ENCODE measurements at regions not wholly inside any gene's neighbourhood (a gene's known extent, or its start where the extent isn't known, plus 50 kb on each side); places are given as distances from the start of the nearest gene placed in this dataset.

DNA sequence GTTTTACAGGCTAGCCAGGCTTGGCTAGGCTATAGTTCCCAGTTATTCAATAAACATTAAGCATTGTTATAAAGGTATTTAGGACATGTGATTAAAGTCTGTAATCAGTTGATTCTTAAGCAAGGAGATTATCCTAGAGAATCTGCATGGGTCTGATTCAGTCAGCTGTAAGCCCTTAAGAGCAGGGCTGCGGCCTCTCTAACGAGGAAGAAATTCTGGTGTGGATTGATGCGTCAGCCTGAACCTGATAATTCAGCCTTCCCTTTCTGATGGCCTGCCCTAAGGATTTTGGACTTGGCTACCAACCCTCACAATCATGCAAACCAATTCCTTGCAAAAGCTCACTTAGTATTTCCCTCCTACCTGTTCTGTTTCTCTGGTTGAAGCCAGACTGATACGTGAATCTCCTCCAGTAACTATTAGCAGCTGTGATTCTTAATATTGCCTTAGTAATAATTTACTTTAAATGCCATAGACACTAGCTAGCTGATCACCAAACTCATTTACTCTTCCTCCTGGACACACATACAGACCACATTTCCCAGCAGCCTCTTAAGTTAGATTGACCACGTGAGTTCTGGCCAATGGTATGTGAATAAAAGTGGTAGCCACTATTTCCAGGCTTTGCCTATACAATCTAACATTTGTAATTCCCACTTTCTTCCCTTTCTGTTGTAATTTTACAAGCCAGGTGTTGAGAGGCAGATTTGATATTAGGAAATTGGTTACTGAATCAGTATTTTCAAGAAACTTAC, 678.0 kb upstream of the INTU start:
- in situ Hi-C loops (cut with HindIII; ENCODE audit: low pct_unique_long_range_greater_than_20kb, low sequenced_read_pairs) = no loop called here

DNA sequence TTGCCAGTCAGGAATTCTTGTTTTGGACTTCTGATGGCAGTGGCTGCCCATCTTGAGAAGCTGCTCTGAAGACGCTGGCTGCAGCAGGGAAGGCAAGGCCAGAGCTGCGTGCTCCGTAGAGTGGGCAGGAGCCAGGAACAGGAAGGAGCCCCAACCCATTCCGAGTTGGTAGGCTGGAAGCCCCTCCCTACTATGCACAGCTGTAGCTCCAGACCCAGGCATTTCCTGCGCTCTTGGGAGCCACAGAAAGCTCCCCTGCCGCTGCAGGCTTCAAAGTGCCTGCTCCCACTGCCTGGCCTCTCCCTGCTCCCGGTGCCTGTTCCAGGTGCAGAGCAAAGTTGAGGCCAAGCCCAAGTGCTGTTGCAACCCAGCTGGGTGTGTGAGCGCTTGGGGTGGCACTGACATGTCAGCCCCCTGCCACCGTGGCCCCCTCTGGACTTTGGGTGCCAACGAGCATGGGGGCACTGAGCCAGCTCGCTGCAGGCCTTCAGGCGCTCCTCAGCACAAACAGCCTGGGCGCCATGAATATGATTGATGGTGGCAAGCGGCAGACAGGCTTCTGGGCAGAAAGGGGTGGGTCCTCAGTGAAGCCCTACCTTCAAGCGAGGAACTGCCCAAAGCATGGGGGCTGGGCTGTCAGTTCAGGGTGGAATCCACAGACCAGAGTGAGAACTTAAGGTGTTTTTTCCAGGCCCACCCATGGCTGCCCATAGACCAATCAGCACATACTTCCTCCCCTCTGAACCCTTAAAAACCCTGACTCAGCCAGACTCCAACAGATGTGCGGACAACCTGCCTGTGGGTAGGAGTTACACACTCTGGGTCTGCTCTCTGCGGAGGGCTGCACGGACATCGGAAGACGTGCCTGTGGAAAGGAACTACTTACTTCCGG, 677.2 kb upstream of the INTU start:
- in situ Hi-C loops (cut with HindIII; ENCODE audit: low pct_unique_long_range_greater_than_20kb, low sequenced_read_pairs) = no loop called here
- DNase-seq (ENCODE audit: low read depth in 1 of 2, low spot score in 1 of 2) = no peak
- TF ChIP-seq JUND (IDR thresholded peaks at IDR 0.05; ENCODE audit: low read depth) = no peak

More for the DNA sequence above, 678.0 kb upstream of the INTU start:
- TF ChIP-seq JUND (IDR thresholded peaks at IDR 0.05; ENCODE audit: low read depth) = no peak
- no peak for DNase-seq (ENCODE audit: low read depth in 1 of 2, low spot score in 1 of 2)

DNA sequence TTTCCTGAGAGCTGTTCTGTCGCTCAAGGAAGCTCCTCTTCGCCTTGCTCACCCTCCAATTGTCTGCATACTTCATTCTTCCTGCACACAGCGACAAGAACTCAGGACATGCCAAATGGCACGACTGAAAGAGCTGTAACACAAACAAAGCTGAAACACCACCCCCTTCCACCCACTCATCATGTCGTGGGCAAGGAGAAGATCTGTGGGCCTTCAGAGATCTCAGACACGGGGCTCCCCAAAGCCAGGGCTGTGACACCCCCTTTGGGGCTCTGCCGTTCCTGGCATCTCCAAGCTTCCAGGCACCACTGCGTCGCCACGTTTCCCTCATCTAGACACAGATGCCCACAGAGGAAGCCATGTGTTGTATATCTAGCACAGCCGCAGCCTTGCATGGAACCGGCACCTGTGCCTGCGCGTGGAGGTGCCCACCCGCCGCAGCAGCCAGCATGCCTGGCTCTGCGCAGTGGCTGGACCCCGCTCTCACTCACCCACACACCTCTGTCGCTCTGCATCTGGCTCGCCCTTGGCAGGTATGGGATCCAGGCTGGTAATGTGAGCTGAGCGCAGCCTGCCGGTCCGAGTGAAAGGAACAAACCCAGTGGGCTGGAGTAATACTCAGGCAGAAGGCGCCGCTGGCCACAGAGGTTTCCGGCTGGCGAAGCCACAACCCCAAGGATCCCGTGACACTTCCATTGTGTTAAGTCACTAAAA, 676.4 kb upstream of the INTU start:
- no peak for DNase-seq (ENCODE audit: low read depth in 1 of 2, low spot score in 1 of 2)
- in situ Hi-C loops (cut with HindIII; ENCODE audit: low pct_unique_long_range_greater_than_20kb, low sequenced_read_pairs) = no loop called here
- TF ChIP-seq JUND (IDR thresholded peaks at IDR 0.05; ENCODE audit: low read depth) = no peak

DNA sequence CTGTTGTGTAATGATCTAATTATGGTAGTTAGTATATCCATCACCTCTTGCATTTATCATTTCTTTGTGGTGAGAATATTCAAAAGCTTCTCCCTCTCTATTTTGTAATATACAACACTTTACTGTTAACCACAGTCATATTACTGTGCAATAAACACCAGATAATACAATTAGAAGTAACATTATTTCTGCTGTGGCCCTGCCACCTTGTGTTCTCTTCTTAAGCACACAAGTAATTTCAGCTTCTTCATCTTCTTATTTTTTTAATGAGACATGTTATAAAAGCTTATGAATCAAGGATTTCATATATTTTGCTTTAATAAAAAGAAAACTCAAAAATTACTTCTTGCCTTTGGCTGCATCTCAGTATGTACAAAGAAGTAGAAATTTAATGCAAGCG, 675.2 kb upstream of the INTU start:
- in situ Hi-C loops (cut with HindIII; ENCODE audit: low pct_unique_long_range_greater_than_20kb, low sequenced_read_pairs) = no loop called here
- peak in 1 of 2 experiments; percentile 15 for DNase-seq (ENCODE audit: low read depth in 1 of 2, low spot score in 1 of 2)

DNA sequence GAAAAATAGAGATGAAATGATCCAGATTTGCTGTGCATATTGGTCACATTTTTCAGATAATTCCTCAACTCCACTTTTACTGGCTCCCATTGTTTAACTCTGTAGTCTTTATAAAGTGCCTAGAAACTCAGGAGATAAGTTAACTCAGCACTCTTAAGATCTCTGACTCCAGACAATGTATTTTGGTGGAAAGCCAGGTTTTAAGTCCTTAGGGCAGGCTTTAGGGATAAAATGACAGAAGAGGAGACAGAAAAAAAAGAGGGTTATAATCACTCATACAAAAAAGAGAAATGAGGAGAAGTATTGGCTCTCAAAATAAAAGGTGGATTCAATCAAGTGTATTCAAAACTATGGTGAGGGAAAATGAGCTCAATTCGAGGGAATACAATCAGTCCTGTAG, 674.8 kb upstream of the INTU start:
- DNase-seq (ENCODE audit: low read depth in 1 of 2, low spot score in 1 of 2) = no peak
- no peak for TF ChIP-seq JUND (IDR thresholded peaks at IDR 0.05; ENCODE audit: low read depth)
- in situ Hi-C loops (cut with HindIII; ENCODE audit: low pct_unique_long_range_greater_than_20kb, low sequenced_read_pairs) = no loop called here

More for the DNA sequence above, 675.2 kb upstream of the INTU start:
- no peak for TF ChIP-seq JUND (IDR thresholded peaks at IDR 0.05; ENCODE audit: low read depth)

DNA sequence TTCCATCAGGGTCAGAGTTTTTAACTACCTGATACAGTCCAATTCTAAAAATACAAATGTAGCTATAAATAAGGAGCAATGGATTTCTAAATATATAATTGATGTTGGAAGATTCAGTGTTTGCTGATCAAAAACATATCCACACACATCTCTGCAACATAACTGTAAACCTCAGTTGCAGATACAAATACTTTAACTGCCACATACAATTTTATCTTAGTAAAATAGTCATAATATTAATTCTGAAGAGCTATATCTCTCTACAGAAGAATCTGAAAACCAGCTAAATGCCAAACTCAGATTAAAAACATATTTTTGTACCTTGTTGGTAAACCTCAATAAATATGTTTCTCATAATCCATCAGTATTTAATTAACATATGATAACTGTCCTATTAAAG, 674.3 kb upstream of the INTU start:
- no peak for DNase-seq (ENCODE audit: low read depth in 1 of 2, low spot score in 1 of 2)
- in situ Hi-C loops (cut with HindIII; ENCODE audit: low pct_unique_long_range_greater_than_20kb, low sequenced_read_pairs) = no loop called here
- TF ChIP-seq JUND (IDR thresholded peaks at IDR 0.05; ENCODE audit: low read depth) = no peak

DNA sequence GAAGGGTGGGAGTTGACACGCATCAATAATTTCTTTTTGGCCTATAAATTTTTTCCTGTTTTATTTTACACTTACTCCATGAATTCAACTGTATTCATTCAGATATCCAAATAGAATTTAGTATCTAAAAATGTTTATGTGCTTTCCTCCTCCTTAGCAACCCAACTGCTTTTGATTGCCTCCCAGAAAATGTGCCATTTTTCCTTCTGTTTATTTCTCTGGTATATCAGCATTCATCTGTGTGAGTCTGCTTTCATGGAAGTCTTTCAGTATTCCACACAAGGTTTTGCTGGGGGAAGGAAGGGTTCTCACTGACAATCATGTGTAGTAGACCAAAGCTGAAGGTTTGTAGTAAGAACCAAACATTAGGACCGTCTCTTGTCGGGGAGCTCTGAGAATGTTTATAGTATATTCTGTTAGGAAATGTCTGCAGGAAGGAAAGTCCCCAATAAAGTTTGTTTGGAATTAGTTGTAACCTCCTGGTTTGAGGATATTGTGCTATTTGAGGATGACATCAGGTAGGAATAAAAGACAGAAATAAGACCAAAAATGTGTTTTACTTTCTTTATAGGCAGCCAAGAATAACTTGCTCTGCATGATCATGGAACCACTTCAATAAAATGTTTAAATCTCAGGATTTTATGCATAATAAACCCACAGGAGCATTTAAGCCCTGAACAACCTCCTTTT, 673.6 kb upstream of the INTU start:
- in situ Hi-C loops (cut with HindIII; ENCODE audit: low pct_unique_long_range_greater_than_20kb, low sequenced_read_pairs) = no loop called here
- DNase-seq (ENCODE audit: low read depth in 1 of 2, low spot score in 1 of 2) = no peak
- no peak for TF ChIP-seq JUND (IDR thresholded peaks at IDR 0.05; ENCODE audit: low read depth)

DNA sequence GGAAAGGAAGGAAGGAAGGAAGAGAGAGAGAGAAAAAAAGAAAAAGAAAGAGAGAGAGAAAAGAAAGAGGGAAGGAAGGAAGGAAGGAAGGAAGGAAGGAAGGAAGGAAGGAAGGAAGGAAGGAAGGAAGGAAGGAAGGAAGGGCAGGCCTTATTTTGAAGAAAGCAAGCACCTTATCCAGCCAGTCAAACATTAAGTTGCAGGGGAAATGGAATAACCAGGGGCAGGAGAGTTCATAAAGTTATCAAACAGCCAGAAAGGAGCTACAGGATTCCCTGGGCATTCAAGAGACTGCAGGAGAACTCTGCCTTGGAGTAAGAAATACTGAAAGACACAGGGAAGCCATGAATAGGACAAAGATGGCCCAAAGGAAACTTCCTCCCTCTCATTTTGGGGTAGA, 672.0 kb upstream of the INTU start:
- DNase-seq (ENCODE audit: low read depth in 1 of 2, low spot score in 1 of 2) = no peak
- in situ Hi-C loops (cut with HindIII; ENCODE audit: low pct_unique_long_range_greater_than_20kb, low sequenced_read_pairs) = no loop called here
- TF ChIP-seq JUND (IDR thresholded peaks at IDR 0.05; ENCODE audit: low read depth) = no peak

DNA sequence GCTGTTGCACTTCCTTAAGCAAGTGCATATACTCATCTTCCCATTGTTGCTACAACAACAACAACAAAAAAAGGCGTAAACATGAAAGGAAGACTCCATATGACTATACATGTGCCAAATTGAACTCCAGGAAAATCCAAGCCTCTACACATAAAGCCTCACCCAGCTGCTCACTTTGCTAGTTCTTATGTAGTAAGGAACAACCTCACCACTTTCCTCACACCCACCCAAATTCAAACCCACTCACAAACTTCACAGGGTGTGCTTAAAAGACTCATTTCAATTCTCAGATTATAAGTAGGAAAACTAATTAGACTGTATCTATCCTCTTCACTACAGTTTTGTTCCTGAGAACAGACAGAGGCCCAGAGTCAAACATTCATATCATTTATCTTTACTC, 671.1 kb upstream of the INTU start:
- in situ Hi-C loops (cut with HindIII; ENCODE audit: low pct_unique_long_range_greater_than_20kb, low sequenced_read_pairs) = no loop called here
- DNase-seq (ENCODE audit: low read depth in 1 of 2, low spot score in 1 of 2) = no peak
- TF ChIP-seq JUND (IDR thresholded peaks at IDR 0.05; ENCODE audit: low read depth) = no peak

DNA sequence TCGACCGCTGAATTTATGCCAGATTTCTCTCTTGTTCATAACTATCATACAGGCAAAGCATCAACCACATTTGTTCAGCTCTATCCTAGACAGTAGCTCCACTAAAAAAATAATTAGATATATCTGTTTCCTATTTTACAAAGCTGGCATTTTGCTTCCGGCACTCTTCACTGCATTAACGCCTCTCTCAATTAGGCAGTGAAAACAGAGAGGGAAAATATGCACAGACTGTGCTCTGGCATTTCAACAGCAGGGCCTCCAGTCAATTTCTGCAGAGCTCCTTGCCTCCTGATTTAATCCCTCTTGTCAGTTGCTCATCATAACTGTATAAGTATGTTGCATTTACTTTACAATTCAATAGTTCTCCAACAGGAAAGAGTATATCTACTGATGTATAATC, 666.9 kb upstream of the INTU start:
- DNase-seq (ENCODE audit: low read depth in 1 of 2, low spot score in 1 of 2) = no peak
- TF ChIP-seq JUND (IDR thresholded peaks at IDR 0.05; ENCODE audit: low read depth) = no peak
- in situ Hi-C loops (cut with HindIII; ENCODE audit: low pct_unique_long_range_greater_than_20kb, low sequenced_read_pairs) = no loop called here

DNA sequence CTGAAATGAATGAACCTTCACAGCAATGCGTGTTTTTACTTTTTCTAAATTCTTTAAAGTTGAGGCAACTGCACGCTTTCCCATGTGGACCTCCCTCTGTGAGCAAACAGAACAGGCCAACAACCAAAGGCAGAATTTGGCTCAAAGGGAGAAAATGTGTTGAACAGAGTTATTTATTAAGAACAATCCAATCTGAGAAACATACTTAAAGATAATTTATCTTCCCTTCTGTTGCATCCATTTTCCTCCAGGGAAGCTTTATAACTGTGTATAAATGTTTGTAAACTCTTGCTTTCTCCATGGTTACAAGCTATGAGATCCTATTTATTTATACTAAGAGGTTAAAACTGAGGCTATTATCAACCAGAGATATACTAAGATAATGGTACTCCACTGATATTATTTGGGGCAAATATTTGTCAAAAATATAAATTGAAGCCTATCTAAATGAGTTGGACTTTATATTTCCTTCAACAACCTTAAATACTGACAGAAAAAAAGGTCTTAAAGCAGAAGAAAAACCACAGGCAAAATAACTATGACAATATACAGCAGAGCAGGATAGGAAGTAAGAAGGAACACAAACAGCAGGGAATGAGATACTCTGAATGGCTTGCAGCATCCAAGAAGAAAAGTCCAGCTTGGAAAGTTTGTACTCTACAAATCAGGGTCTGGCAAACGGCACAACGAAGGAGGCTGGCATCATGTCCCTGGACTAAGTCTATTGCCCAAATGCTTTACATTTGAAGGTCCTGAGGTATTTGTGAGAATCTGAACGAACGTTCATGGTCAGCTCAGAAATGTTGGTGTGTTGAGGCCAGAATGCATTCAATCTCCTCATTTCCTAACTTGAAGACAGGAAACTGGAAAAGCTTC, 663.2 kb upstream of the INTU start:
- DNase-seq (ENCODE audit: low read depth in 1 of 2, low spot score in 1 of 2) = no peak
- TF ChIP-seq JUND (IDR thresholded peaks at IDR 0.05; ENCODE audit: low read depth) = no peak
- in situ Hi-C loops (cut with HindIII; ENCODE audit: low pct_unique_long_range_greater_than_20kb, low sequenced_read_pairs) = no loop called here
